Coronary artery (tissue), 2 donors: ENCODE measurements at regions not wholly inside any gene's neighbourhood (a gene's known extent, or its start where the extent isn't known, plus 50 kb on each side); places are given as distances from the start of the nearest gene placed in this dataset.
A peak's percentile ranks its signal among the peaks of the same experiment; 100 is the strongest.

Experiments used
- DNase-seq: peaks from one replicate; pipeline ENCODE4 v3.0.0-alpha.2; 2017; ENCODE audit warnings: low spot score
- H3K27ac ChIP-seq, 2 donors: fragments of 200-600 bp; sonication (generic); one replicate each; pipeline ENCODE4 v1.5.1; 2016 to 2019
- H3K4me3 ChIP-seq: fragments of 200-600 bp; sonication (generic); 2 replicates; pipeline ENCODE4 v1.5.1; 2016; ENCODE audit warnings: mild to moderate bottlenecking, moderate library complexity
- TF ChIP-seq, protein P1 (sequence below): fragments of 200-600 bp; sonication (generic); IDR thresholded peaks from one replicate; pipeline ENCODE4 v1.5.1; 2019; ENCODE audit warnings: antibody characterized with exemption

DNA sequence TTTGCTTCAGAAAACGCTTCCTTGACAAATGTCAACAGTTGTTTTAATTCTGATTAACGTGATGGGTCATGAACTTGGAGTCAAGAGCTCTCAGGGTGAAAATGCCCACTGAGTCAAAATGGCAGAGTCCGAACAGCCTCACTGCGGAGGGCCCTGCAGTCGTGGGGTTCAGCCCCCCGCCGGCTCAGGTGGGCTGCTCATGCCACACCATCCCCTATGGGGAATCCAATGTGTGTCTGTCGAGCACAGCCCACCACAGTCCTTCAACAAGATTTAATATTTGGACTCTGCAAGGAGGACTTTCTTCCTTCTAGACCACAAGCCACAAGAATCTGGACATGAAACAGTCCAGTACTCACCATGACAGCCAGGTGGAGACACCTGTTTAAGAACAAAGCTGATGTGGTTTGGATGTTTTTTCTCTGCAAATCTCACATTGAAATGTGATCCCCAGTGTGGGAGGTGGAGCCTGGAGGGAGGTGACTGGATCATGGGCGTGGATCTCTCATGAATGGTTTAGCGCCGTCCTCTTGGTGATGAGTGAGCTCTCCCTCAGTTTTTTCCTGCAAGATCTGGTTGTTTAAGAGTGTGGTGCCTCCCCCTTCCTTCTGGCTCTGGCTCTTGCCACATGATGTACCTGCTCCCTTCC, 201.0 kb downstream of the NDUFA10 start:
- TF ChIP-seq, protein P1, sequence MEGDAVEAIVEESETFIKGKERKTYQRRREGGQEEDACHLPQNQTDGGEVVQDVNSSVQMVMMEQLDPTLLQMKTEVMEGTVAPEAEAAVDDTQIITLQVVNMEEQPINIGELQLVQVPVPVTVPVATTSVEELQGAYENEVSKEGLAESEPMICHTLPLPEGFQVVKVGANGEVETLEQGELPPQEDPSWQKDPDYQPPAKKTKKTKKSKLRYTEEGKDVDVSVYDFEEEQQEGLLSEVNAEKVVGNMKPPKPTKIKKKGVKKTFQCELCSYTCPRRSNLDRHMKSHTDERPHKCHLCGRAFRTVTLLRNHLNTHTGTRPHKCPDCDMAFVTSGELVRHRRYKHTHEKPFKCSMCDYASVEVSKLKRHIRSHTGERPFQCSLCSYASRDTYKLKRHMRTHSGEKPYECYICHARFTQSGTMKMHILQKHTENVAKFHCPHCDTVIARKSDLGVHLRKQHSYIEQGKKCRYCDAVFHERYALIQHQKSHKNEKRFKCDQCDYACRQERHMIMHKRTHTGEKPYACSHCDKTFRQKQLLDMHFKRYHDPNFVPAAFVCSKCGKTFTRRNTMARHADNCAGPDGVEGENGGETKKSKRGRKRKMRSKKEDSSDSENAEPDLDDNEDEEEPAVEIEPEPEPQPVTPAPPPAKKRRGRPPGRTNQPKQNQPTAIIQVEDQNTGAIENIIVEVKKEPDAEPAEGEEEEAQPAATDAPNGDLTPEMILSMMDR: no peak
- Histone ChIP-seq H3K27ac (no peak overlapping the region), H3K4me3 (no peak overlapping the region)
- peak; percentile 45 for DNase-seq

DNA sequence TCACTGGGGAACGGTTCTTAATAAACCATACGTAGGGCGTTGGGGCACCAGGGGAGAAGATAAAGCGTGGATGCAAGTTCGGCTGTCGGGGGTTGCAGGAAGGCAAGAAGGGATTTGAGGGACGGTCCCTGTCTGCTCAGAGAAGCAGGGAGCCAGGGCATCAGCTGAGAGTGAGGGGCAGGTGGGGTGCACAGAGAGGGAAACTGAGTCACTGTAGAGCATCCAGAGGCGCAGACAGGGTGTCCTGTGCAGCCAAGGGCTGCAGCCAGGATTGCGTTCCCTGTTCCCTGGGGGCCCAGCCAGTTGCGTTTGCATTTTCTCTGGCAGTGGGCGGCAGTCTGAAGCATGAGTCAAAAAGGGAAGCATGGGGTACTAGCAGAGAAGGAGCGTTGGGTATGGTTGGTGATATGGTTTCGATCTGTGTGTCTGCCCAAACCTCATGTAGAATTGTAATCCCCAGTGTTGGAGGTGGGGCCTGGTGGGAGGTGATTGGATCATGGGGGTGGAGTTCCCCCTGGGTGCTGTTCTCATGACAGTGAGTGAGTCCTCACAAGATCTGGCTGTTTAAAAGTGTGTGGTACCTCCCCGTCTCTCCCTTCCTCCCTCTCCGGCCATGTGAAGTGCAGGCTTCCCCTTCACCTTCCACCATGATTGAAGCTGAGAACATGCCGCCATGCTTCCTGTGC, 202.9 kb downstream of the NDUFA10 start:
- DNase-seq: peak; percentile 47
- TF ChIP-seq, protein P1: no peak
- H3K27ac ChIP-seq: no peak overlapping the region
- H3K4me3 ChIP-seq: no peak overlapping the region

DNA sequence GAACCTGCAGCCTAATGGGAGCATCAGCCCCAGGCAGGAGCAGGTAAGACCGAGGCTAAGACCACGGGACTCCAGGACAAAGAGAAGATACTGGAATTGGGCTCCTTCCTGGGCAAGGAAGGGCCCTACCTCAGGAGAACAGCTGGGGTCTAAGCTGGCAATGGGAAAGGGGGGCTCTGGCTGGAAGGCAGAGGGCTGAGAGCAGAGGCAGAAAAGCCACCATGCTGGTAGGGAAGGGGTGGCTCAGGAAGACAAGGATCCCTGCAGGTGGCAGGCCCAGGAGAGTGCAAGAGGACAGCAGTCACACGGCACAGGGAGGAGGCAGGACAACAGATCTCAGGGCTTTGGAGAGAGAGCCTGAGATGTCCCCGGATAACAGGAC, 203.5 kb downstream of the NDUFA10 start:
- no peak overlapping the region for H3K27ac ChIP-seq
- DNase-seq: peak; percentile 58
- no peak overlapping the region for H3K4me3 ChIP-seq
- TF ChIP-seq, protein P1: no peak

DNA sequence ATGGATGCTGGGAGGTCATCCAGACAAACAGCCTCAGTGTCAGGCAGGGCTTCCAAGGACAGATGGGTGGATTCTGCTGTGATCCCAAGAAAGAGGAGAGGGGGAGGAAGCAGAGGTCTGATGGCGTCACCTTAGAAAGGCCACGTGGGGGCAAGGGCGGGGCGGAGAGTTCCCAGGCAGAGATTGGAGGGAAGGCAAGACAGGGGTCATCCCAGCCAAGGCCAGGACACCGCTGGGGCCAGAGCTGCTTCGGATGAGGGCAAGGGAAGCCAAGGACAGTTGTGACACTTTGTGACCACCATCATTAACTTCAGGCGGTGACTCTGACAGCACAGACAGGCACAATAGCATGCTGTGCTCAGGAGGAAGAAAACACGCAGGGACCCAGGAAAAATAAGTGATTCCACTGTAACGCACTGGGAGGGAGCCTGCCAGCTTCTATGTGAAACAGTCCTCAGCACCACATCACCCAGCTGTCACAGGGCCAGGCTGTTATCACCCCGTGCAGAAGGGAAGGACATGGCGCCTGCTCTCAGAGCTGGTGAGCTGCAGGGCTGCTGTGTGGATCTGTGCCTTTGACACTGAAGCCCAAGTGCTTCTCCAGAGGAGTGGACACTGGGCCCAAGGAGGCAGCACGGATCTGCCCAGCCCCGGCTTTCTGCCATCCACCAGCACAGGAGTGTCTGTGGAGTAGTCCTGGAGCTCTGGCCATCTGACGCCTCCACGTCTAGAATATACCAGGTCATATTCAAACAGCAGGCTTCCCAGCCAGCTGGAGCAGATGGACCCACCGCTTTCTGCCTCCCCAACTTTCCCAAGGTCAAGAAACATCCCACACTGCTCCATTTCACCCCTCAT, 204.1 kb downstream of the NDUFA10 start:
- Histone ChIP-seq H3K4me3 (no peak overlapping the region), H3K27ac (peak overlapping the region in 1 of 2 donors; percentile 13)
- TF ChIP-seq, protein P1: no peak
- DNase-seq: peak; percentile 67

DNA sequence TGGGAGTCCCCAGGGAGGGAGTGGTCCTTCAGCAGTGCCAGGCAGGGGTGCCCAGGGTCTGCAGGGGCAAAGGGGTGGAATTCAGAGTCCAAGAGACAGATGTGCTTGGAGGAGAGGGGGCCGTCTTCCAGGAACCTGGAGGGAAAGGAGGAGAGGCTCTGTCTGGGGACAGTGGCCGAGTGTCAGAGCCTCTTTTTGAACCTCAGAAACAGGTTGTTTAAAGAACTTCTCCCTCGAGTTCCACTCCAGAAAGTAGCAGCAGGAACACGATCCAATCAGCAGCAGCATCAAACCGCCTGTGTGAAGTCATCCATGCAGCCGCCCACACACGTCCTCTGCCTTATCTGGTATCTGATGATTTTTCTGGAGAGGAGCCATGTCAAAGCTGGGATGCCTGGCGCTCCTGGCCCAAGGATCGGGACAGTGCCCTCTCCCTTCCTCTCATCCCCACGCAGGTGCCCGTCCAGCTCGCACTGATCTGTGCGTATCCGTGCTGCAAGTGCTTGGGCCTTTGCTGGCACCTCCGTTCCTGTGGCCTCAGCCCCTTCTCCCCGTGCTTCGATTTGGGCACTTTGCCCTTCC, 205.1 kb downstream of the NDUFA10 start:
- Histone ChIP-seq H3K4me3 (no peak overlapping the region), H3K27ac (no peak overlapping the region)
- TF ChIP-seq, protein P1: no peak
- DNase-seq: peak; percentile 67

DNA sequence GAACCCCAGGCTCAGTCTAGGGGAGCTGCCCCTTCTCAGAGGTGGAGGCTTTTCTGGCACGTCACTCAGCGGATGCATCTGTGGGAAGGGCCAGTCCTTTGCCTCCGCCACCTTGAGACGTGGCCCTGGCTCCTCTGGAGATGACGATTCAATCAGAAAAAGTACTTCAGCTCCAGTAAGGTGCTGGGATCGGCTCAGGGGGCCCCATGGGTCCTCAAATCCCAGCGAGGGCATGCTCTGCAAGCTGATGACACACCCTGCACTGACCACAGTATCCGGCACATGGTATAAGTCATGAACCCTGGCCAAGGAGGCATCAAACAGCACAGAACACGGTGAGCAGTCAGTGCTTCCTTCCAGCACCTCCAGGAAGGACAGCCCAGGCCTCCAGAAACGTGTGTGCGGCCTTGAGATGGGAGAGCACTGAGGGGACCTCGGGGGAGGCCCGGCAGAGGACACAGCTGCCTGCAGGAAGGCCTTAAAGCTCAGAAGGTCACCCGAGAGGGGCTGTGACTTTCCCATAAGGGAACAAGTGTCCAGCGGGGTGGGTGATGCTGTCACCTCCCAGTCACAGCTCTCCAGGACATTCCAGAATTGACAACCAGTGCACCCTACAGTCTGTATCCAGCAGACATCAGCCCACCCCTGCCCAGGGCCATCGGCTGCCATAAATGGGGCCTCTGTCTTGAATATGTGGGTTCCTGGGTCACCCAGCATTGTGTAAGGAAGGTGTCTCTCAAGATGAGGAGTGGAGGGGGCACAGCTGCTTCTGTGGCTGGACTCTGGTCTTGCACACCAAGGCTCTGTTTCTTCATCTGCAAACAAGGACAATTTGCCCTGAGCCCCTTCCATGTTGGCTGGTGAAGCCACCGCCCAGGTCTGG, 205.8 kb downstream of the NDUFA10 start:
- DNase-seq: peak; percentile 63
- no peak overlapping the region for H3K27ac ChIP-seq
- no peak overlapping the region for H3K4me3 ChIP-seq
- TF ChIP-seq, protein P1: no peak
